WTC11 (cell line): ENCODE measurements at regions not wholly inside any gene's neighbourhood (a gene's known extent, or its start where the extent isn't known, plus 50 kb on each side); places are given as distances from the start of the nearest gene placed in this dataset.

Experiments used
- ATAC-seq: fragments of 200-7000 bp; cut with Tn5 transposase; 2 replicates; pipeline ENCODE4 v1.10.0; 2021; ENCODE audit warnings: mild to moderate bottlenecking, moderate library complexity
- CTCF ChIA-PET: fragments of 300-600 bp; sonication (Branson Sonifier 250); formaldehyde crosslinking; loops from one replicate; lab custom pipeline; 2021; ENCODE audit warnings: antibody characterized with exemption; lab: Charles Lee
- POLR2A ChIA-PET: fragments of 350-600 bp; sonication (Branson Sonifier 250); formaldehyde crosslinking; loops from one replicate; lab custom pipeline; 2021; ENCODE audit warnings: antibody characterized with exemption; lab: Charles Lee
- DNase-seq: peaks from one replicate; pipeline ENCODE4 v3.0.0; 2021; ENCODE audit warnings: low spot score
- H3K27ac Mint-ChIP-seq: 2 replicates; pipeline ENCODE4 v1.8.0; 2021; ENCODE audit warnings: mixed read lengths
- H3K27me3 Mint-ChIP-seq: 2 replicates; pipeline ENCODE4 v1.8.0; 2021; ENCODE audit warnings: low read depth, mild to moderate bottlenecking, moderate library complexity, mixed read lengths
- H3K36me3 Mint-ChIP-seq: 2 replicates; pipeline ENCODE4 v1.8.0; 2021; ENCODE audit warnings: mixed read lengths
- H3K4me1 Mint-ChIP-seq: 2 replicates; pipeline ENCODE4 v1.8.0; 2022; ENCODE audit warnings: mixed read lengths
- H3K4me3 Mint-ChIP-seq: 2 replicates; pipeline ENCODE4 v1.8.0; 2021; ENCODE audit warnings: mild to moderate bottlenecking, moderate library complexity, mixed read lengths
- H3K9me3 Mint-ChIP-seq: 2 replicates; pipeline ENCODE4 v1.8.0; 2021; ENCODE audit warnings: mixed read lengths
- CBFB ChIP-seq: sonication (generic); formaldehyde crosslinking; IDR thresholded peaks from 2 replicates; pipeline ENCODE4 v1.8.1; 2022; ENCODE audit warnings: mild to moderate bottlenecking, low read depth, missing genetic modification reagents
- CREB1 ChIP-seq: sonication (generic); formaldehyde crosslinking; IDR thresholded peaks from 2 replicates; pipeline ENCODE4 v1.8.0; 2023; ENCODE audit warnings: mild to moderate bottlenecking, missing genetic modification reagents
- EMX1 ChIP-seq: fragments of 250-450 bp; sonication (Bioruptor Pico); IDR thresholded peaks from 2 replicates; pipeline ENCODE4 v1.8.0; 2021; ENCODE audit warnings: mild to moderate bottlenecking
- FOXP1 ChIP-seq: sonication (generic); formaldehyde crosslinking; IDR thresholded peaks from 2 replicates; pipeline ENCODE4 v1.8.0; 2022; ENCODE audit warnings: missing genetic modification reagents, mild to moderate bottlenecking, moderate library complexity, borderline replicate concordance
- GRHL2 ChIP-seq: fragments of 250-450 bp; sonication (Bioruptor Pico); IDR thresholded peaks from 2 replicates; pipeline ENCODE4 v1.8.0; 2022; ENCODE audit warnings: mild to moderate bottlenecking, moderate library complexity; ENCODE audit not compliant: insufficient replicate concordance, severe bottlenecking
- GTF2I ChIP-seq: fragments of 250-450 bp; sonication (Bioruptor Pico); conservative IDR thresholded peaks from 2 replicates; pipeline ENCODE4 v1.4.0; 2021; ENCODE audit warnings: mild to moderate bottlenecking
- IRF1 ChIP-seq: sonication (generic); formaldehyde crosslinking; IDR thresholded peaks from 2 replicates; pipeline ENCODE4 v1.8.0; 2023; ENCODE audit warnings: missing genetic modification reagents
- JUN ChIP-seq: sonication (generic); formaldehyde crosslinking; IDR thresholded peaks from 2 replicates; pipeline ENCODE4 v1.8.0; 2023; ENCODE audit warnings: mild to moderate bottlenecking, missing genetic modification reagents
- MXD4 ChIP-seq: fragments of 250-450 bp; sonication (Bioruptor Pico); IDR thresholded peaks from 2 replicates; pipeline ENCODE4 v1.8.0; 2021; ENCODE audit warnings: mild to moderate bottlenecking, moderate library complexity, borderline replicate concordance
- MYBL2 ChIP-seq: sonication (generic); formaldehyde crosslinking; IDR thresholded peaks from 2 replicates; pipeline ENCODE4 v1.8.1; 2023; ENCODE audit warnings: mild to moderate bottlenecking, moderate library complexity, missing genetic modification reagents
- RORB ChIP-seq: fragments of 250-450 bp; sonication (Bioruptor Pico); IDR thresholded peaks from 2 replicates; pipeline ENCODE4 v1.9.0; 2021; ENCODE audit warnings: mild to moderate bottlenecking
- SOX15 ChIP-seq: fragments of 250-450 bp; sonication (Bioruptor Pico); IDR thresholded peaks from 2 replicates; pipeline ENCODE4 v1.9.0; 2021; ENCODE audit warnings: mild to moderate bottlenecking
- TEAD4 ChIP-seq: sonication (generic); formaldehyde crosslinking; IDR thresholded peaks from 2 replicates; pipeline ENCODE4 v1.8.0; 2022; ENCODE audit warnings: mild to moderate bottlenecking, missing genetic modification reagents
- ZBTB43 ChIP-seq: sonication (generic); formaldehyde crosslinking; IDR thresholded peaks from 2 replicates; pipeline ENCODE4 v1.8.1; 2023; ENCODE audit warnings: mild to moderate bottlenecking, missing genetic modification reagents
- ZNF232 ChIP-seq: sonication (generic); formaldehyde crosslinking; IDR thresholded peaks from 2 replicates; pipeline ENCODE4 v1.8.0; 2022; ENCODE audit warnings: mild to moderate bottlenecking, missing genetic modification reagents
- ZNF532 ChIP-seq: fragments of 250-450 bp; sonication (Bioruptor Pico); IDR thresholded peaks from 2 replicates; pipeline ENCODE4 v1.9.0; 2021; ENCODE audit warnings: mild to moderate bottlenecking, borderline replicate concordance
- TF ChIP-seq, protein P1 (sequence below): fragments of 250-450 bp; sonication (Bioruptor Pico); IDR thresholded peaks from 2 replicates; pipeline ENCODE4 v2.1.2; 2022; ENCODE audit warnings: mild to moderate bottlenecking, moderate library complexity
- TF ChIP-seq, protein P2 (sequence below): sonication (generic); formaldehyde crosslinking; IDR thresholded peaks from 2 replicates; pipeline ENCODE4 v1.8.1; 2022; ENCODE audit warnings: mild to moderate bottlenecking, missing genetic modification reagents, moderate library complexity, borderline replicate concordance
- TF ChIP-seq, protein P3 (sequence below): sonication (generic); formaldehyde crosslinking; IDR thresholded peaks from 2 replicates; pipeline ENCODE4 v1.8.0; 2022; ENCODE audit warnings: mild to moderate bottlenecking, missing genetic modification reagents
- TF ChIP-seq, protein P4 (sequence below): sonication (generic); formaldehyde crosslinking; IDR thresholded peaks from 2 replicates; pipeline ENCODE4 v1.8.0; 2022; ENCODE audit warnings: missing genetic modification reagents
- TF ChIP-seq, protein P5 (sequence below): sonication (generic); formaldehyde crosslinking; conservative IDR thresholded peaks from 2 replicates; pipeline ENCODE4 v1.8.1; 2023; ENCODE audit warnings: mild to moderate bottlenecking, low read depth, missing genetic modification reagents, moderate library complexity

DNA sequence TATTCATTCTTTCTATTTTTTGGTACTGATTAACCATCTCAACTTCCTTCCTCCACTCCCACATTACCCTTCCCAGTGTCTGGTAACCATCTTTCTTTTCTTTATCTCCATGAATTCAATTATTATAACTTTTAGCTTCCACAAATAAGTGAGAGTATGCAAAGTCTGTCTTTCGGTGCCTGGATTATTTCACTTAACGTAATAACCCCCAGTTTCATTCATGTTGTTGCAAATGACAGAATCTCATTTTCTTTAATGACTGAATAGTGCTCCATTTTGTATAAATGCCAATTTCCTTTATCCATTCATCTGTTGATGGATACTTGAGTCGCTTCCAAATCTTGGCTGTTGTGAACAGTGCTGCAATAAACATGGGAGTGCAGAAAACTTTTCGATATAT lies 940.4 kb downstream of the GLUD2 start:
- Mint-ChIP-seq H3K4me1 (no peaks in the 10 kb centered on the region), H3K4me3 (no peak overlapping the region), H3K27me3 (no peaks in the 10 kb centered on the region), H3K27ac (no peak overlapping the region), H3K9me3 (no peaks in the 10 kb centered on the region), H3K36me3 (no peaks in the 10 kb centered on the region)
- TF ChIP-seq TEAD4 (CRISPR knock-in tag) (no peak), ZBTB43 (CRISPR knock-in tag) (no peak), GTF2I (CRISPR knock-in tag) (no peak), SOX15 (CRISPR knock-in tag) (no peak), ZNF232 (CRISPR knock-in tag) (no peak), MYBL2 (CRISPR knock-in tag) (no peak), CREB1 (CRISPR knock-in tag) (no peak), MXD4 (CRISPR knock-in tag) (no peak), ZNF532 (CRISPR knock-in tag) (no peak), RORB (CRISPR knock-in tag) (no peak)
- TF ChIP-seq, protein P1, sequence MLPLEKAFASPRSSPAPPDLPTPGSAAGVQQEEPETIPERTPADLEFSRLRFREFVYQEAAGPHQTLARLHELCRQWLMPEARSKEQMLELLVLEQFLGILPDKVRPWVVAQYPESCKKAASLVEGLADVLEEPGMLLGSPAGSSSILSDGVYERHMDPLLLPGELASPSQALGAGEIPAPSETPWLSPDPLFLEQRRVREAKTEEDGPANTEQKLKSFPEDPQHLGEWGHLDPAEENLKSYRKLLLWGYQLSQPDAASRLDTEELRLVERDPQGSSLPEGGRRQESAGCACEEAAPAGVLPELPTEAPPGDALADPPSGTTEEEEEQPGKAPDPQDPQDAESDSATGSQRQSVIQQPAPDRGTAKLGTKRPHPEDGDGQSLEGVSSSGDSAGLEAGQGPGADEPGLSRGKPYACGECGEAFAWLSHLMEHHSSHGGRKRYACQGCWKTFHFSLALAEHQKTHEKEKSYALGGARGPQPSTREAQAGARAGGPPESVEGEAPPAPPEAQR (CRISPR knock-in tag): no peak
- TF ChIP-seq, protein P2, sequence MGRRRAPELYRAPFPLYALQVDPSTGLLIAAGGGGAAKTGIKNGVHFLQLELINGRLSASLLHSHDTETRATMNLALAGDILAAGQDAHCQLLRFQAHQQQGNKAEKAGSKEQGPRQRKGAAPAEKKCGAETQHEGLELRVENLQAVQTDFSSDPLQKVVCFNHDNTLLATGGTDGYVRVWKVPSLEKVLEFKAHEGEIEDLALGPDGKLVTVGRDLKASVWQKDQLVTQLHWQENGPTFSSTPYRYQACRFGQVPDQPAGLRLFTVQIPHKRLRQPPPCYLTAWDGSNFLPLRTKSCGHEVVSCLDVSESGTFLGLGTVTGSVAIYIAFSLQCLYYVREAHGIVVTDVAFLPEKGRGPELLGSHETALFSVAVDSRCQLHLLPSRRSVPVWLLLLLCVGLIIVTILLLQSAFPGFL (CRISPR knock-in tag): no peak
- ChIA-PET CTCF (no interaction called here), POLR2A (no interaction called here)
- ATAC-seq: no peak
- no peak for DNase-seq

DNA sequence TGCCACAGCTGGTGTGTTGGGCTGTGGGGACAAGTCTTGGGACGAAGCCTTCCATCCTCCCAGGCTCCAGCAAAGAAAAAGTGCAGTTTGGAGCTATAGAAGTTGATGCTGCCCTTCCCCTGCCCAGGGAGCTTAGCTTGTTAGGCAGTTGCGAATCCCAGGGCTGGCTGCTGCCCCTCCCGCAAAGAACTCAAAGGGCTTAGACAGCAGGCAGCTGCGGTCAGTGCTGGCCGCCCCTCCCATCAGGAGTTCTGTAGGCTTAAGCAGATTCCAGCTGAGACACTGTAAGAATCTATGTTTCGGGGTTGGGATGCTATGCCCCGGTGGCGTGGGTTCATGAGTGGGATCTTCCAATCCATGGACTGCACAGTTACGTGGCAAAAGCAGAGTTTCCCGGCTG lies 956.7 kb downstream of the GLUD2 start:
- Mint-ChIP-seq H3K27ac (no peak overlapping the region), H3K27me3 (no peaks in the 10 kb centered on the region), H3K4me3 (no peak overlapping the region), H3K9me3 (no peaks in the 10 kb centered on the region), H3K36me3 (no peaks in the 10 kb centered on the region), H3K4me1 (no peaks in the 10 kb centered on the region)
- POLR2A ChIA-PET: no interaction called here
- CTCF ChIA-PET: no interaction called here
- DNase-seq (peak; percentile 7), ATAC-seq (no peak)
- TF ChIP-seq JUN (CRISPR knock-in tag) (no peak), FOXP1 (CRISPR knock-in tag) (no peak), GRHL2 (CRISPR knock-in tag) (no peak), CBFB (CRISPR knock-in tag) (no peak), EMX1 (CRISPR knock-in tag) (no peak), IRF1 (no peak)
- TF ChIP-seq, protein P3, sequence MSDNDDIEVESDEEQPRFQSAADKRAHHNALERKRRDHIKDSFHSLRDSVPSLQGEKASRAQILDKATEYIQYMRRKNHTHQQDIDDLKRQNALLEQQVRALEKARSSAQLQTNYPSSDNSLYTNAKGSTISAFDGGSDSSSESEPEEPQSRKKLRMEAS (CRISPR knock-in tag): no peak
- TF ChIP-seq, protein P4, sequence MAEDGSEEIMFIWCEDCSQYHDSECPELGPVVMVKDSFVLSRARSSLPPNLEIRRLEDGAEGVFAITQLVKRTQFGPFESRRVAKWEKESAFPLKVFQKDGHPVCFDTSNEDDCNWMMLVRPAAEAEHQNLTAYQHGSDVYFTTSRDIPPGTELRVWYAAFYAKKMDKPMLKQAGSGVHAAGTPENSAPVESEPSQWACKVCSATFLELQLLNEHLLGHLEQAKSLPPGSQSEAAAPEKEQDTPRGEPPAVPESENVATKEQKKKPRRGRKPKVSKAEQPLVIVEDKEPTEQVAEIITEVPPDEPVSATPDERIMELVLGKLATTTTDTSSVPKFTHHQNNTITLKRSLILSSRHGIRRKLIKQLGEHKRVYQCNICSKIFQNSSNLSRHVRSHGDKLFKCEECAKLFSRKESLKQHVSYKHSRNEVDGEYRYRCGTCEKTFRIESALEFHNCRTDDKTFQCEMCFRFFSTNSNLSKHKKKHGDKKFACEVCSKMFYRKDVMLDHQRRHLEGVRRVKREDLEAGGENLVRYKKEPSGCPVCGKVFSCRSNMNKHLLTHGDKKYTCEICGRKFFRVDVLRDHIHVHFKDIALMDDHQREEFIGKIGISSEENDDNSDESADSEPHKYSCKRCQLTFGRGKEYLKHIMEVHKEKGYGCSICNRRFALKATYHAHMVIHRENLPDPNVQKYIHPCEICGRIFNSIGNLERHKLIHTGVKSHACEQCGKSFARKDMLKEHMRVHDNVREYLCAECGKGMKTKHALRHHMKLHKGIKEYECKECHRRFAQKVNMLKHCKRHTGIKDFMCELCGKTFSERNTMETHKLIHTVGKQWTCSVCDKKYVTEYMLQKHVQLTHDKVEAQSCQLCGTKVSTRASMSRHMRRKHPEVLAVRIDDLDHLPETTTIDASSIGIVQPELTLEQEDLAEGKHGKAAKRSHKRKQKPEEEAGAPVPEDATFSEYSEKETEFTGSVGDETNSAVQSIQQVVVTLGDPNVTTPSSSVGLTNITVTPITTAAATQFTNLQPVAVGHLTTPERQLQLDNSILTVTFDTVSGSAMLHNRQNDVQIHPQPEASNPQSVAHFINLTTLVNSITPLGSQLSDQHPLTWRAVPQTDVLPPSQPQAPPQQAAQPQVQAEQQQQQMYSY (CRISPR knock-in tag): no peak
- TF ChIP-seq, protein P5, sequence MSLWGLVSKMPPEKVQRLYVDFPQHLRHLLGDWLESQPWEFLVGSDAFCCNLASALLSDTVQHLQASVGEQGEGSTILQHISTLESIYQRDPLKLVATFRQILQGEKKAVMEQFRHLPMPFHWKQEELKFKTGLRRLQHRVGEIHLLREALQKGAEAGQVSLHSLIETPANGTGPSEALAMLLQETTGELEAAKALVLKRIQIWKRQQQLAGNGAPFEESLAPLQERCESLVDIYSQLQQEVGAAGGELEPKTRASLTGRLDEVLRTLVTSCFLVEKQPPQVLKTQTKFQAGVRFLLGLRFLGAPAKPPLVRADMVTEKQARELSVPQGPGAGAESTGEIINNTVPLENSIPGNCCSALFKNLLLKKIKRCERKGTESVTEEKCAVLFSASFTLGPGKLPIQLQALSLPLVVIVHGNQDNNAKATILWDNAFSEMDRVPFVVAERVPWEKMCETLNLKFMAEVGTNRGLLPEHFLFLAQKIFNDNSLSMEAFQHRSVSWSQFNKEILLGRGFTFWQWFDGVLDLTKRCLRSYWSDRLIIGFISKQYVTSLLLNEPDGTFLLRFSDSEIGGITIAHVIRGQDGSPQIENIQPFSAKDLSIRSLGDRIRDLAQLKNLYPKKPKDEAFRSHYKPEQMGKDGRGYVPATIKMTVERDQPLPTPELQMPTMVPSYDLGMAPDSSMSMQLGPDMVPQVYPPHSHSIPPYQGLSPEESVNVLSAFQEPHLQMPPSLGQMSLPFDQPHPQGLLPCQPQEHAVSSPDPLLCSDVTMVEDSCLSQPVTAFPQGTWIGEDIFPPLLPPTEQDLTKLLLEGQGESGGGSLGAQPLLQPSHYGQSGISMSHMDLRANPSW (CRISPR knock-in tag): no peak
